ENCODE measurements at regions not wholly inside any gene's neighbourhood (a gene's known extent, or its start where the extent isn't known, plus 50 kb on each side); places are given as distances from the start of the nearest gene placed in this dataset.

DNA sequence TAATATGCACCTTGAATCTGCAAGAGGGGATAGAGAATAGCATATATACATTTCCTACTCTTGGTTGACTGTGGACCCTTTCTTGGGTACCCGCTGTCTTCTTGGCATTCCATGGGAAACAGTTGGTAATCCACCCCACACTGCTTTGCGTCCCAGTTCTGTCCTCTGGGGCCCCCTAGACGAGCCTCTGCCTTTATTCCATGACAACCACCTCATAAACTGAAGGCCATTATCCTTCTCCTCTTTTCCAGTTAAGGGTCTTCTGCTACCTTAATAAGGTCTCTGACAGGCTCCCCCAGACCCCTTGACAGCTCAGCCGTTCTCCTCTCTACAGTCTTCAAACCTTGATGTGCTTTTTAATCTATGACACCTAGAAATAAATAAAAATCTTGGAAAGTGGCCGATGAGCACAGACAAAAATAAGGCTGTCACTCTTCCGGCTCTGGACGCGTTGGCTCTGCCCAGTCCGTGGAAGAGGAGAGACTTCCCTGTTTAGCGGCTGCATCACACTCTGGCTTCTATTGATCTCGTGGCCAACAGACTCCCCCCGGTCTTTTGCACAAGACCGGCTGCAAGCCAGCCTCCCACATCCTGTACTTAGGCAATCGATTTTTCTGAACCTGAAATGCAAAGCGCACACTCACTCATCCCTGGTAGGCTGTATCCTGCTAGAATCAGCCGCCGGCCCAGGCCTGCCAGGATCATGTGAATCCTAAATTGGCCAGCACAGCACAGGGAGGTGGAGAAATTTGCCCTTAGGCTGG is 251.0 kb upstream of the TLE3 start:
- TF ChIP-seq POU2F2 (IDR thresholded peaks at IDR 0.05; ENCODE audit: low read depth, low read length) (no peak), TAF1 (IDR thresholded peaks at IDR 0.05; ENCODE audit: low read depth, low read length) (no peak)

Measured in GM12891 (cell line).